ENCODE measurements at regions not wholly inside any gene's neighbourhood (a gene's known extent, or its start where the extent isn't known, plus 50 kb on each side); places are given as distances from the start of the nearest gene placed in this dataset.

DNA sequence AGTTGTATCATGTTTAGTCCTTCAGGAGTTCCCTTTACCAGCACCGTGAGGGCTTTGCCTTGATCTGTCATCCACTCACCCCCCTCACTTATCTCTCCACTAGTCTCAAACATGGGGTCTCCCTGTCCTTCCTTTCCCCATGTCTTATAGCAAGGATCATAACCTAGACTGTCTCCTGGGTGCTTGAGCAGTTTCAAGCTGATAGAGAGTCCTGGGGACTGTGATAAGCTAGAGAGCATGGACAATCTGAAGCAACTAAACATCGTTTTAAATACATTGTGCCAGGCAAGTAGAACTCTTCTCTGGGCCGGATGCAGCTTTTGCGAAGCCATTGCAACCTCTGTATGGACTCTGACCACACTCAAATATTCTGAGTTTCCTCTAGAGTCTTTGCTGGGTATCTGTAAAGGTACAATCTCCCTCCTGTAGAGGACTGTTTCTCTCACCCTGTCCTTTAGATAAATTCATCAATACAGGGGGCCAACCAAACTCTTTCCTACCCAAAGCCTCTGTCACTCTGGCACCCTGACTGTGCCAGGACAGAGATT is 684.6 kb upstream of the NR2F2 start:
- H3K4me3 ChIP-seq (ENCODE audit: control insufficient read depth, low read depth, low read length), result no peak overlapping the region
- TF ChIP-seq, protein P1, sequence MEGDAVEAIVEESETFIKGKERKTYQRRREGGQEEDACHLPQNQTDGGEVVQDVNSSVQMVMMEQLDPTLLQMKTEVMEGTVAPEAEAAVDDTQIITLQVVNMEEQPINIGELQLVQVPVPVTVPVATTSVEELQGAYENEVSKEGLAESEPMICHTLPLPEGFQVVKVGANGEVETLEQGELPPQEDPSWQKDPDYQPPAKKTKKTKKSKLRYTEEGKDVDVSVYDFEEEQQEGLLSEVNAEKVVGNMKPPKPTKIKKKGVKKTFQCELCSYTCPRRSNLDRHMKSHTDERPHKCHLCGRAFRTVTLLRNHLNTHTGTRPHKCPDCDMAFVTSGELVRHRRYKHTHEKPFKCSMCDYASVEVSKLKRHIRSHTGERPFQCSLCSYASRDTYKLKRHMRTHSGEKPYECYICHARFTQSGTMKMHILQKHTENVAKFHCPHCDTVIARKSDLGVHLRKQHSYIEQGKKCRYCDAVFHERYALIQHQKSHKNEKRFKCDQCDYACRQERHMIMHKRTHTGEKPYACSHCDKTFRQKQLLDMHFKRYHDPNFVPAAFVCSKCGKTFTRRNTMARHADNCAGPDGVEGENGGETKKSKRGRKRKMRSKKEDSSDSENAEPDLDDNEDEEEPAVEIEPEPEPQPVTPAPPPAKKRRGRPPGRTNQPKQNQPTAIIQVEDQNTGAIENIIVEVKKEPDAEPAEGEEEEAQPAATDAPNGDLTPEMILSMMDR (IDR thresholded peaks at IDR 0.05; ENCODE audit: control insufficient read depth, insufficient read depth, low read depth, low read length, missing control alignments), result no peak
- no peak for DNase-seq (ENCODE audit: low read depth)

DNA sequence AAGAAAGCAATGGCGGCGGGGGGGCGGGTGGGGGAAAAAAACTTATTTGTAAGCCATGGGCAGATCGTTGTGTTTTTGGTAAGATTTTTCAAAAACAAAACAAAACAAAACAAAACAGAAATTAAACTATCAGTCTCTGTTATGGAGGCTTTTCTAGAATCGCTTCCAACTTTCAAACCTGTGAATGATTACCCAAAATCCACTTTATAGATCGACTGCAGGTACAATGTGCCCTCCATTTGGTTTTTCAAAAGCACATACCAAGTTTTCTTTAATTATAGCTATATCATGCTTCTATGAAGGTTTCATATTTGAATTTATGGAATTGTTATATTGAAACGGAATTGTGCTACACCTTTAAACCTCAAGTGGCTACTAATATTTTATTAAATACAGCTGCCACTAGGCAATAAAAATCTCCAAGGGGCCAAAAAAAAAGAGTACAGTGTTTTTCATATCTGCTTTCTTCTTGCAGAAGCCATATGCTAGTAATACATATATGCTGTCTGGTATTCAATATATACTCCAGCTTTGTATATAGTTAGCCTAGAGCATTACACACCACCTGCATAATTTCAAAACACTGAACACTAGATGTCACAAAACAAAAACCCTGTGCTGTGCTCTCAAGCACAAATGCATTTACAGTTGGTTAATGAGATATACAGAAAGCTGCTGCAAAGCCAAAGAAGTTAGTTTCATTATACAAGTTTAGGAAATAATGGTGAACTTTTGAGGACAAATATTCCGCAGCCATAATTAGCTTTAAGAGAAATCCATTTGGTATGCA is 683.8 kb upstream of the NR2F2 start:
- TF ChIP-seq, protein P1 (IDR thresholded peaks at IDR 0.05; ENCODE audit: control insufficient read depth, insufficient read depth, low read depth, low read length, missing control alignments), result no peak
- DNase-seq (ENCODE audit: low read depth), result no peak
- no peak overlapping the region for H3K4me3 ChIP-seq (ENCODE audit: control insufficient read depth, low read depth, low read length)

DNA sequence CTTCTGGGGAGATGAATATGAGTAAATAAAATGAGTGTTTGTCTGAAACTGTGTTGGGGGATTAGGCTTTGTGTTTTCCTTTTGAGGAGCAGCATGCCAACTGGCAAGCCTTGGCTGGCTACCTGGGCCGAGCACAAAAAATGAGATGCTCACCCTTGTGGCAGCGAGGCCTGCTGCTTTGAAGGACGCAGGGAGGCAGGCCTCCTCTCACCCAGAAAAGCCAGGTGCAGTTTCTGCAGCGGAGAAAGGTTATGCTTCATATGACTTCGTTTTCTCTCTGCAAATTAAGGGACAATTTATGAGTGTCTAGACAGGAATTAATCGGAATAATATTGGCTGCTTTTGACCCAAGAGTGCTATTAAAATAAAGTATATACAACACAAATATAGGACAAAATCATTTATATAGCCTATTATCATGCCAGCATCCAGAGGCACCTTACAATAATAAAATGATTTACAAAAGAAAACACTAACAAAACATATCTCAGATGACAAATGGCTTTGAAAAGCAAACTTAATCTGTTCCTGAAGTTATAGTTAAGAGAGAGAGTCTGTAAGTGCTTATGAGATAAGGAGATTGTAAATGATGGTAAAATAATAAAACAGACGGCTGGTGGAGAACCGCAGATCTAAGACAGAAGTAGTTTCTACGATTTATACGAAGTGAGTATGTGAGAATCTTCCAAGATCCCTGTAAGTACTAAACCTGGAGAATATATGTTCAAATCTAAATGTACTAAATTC is 682.8 kb upstream of the NR2F2 start:
- TF ChIP-seq, protein P1 (IDR thresholded peaks at IDR 0.05; ENCODE audit: control insufficient read depth, insufficient read depth, low read depth, low read length, missing control alignments), result no peak
- no peak for DNase-seq (ENCODE audit: low read depth)
- H3K4me3 ChIP-seq (ENCODE audit: control insufficient read depth, low read depth, low read length), result no peak overlapping the region

DNA sequence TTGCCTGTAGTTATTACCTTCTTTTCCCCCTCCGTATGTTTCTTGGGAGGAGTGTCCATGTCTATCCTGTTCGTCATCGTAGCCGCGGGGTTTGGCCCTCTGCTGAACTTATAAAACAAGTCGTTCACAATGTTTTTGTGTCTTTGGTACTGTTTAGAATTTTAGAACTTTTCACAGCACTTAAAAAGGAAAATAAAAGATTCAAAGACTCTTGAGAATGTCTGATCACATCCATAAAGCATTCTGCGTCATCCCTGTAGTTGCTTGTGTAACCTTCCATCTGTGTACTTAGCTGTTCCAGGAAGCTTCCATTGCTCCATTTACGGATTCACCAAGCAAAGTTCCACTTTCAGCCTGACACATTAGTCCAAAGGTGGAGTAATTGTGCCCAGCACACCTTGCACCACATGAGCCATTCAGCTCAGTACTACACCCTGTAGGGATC is 677.1 kb upstream of the NR2F2 start:
- H3K4me3 ChIP-seq (ENCODE audit: control insufficient read depth, low read depth, low read length), result no peak overlapping the region
- TF ChIP-seq, protein P1 (IDR thresholded peaks at IDR 0.05; ENCODE audit: control insufficient read depth, insufficient read depth, low read depth, low read length, missing control alignments), result no peak
- DNase-seq (ENCODE audit: low read depth), result no peak

DNA sequence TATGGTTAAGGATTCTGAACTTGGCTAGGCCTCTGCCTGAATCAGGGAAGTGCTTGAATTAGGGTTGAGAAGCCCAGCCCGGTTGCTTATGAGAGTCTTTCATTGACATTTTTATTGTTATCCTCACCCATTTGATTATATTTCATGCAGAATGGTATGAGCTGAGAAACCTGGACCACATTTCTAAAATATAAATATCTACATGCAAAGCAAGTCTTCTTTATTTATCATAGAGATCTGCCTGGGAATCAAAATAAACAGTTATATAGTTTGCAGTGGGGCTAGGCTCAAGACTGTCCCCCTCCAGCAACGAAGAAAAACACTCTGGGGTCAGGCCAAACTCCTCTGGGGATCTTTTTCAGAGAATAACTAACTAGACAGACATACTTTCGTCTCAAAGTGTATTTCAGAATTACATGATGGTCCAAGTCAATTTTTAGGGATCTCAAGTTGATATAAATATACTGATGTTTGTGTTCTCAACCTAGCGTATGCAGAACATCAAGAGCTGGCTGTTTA is 675.4 kb upstream of the NR2F2 start:
- TF ChIP-seq, protein P1 (IDR thresholded peaks at IDR 0.05; ENCODE audit: control insufficient read depth, insufficient read depth, low read depth, low read length, missing control alignments), result no peak
- no peak for DNase-seq (ENCODE audit: low read depth)
- no peak overlapping the region for H3K4me3 ChIP-seq (ENCODE audit: control insufficient read depth, low read depth, low read length)

DNA sequence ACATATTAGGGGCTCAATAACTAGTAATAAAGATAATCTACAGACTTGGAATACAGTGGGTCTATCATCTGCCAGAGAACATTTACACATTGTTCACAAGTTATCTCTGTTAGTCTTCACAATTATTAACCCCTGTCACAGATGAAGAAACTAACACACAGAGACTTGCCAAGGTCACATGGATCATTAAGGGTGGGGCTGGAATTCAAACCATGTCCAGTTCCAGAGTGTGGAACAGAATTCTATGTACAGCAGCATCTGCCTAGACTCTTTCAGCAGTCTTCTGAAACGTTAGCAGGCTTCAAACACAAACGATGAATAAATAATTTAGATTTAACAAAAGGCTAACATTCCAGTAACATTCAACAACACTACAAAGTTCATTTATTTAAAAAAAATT is 673.9 kb upstream of the NR2F2 start:
- no peak for DNase-seq (ENCODE audit: low read depth)
- TF ChIP-seq, protein P1 (IDR thresholded peaks at IDR 0.05; ENCODE audit: control insufficient read depth, insufficient read depth, low read depth, low read length, missing control alignments), result no peak
- H3K4me3 ChIP-seq (ENCODE audit: control insufficient read depth, low read depth, low read length), result no peak overlapping the region

Data from AG09309 (cell line).